A673 (cell line): ENCODE measurements at regions not wholly inside any gene's neighbourhood (a gene's known extent, or its start where the extent isn't known, plus 50 kb on each side); places are given as distances from the start of the nearest gene placed in this dataset.

Experiments
- BruUV-seq: library from RNA; stranded (reverse); fragments of 400-500 nt; replicated peaks from 2 replicates; lab custom pipeline; 2021; lab: Mats Ljungman, UMichigan
- CTCF ChIA-PET: fragments of 300-600 bp; sonication (Branson Sonifier 250); formaldehyde crosslinking; loops from one replicate; lab custom pipeline; 2022; ENCODE audit warnings: antibody characterized with exemption; lab: Charles Lee
- POLR2A ChIA-PET: fragments of 300-600 bp; sonication (Branson Sonifier 250); formaldehyde crosslinking; loops from one replicate; lab custom pipeline; 2022; ENCODE audit warnings: antibody characterized with exemption; ENCODE audit not compliant: low non-redundant PET; lab: Charles Lee
- DNase-seq: peaks from one replicate; pipeline ENCODE4 v3.0.0-alpha.2; 2015; ENCODE audit warnings: low spot score
- H3K27ac ChIP-seq: fragments of 200-600 bp; sonication (generic); 2 replicates; pipeline ENCODE4 v1.5.1; 2016; ENCODE audit warnings: mixed run types, low read depth, mild to moderate bottlenecking, mixed read lengths, antibody characterized with exemption, low read length; ENCODE audit not compliant: poor library complexity, severe bottlenecking
- H3K27me3 ChIP-seq: fragments of 200-600 bp; sonication (generic); replicated peaks from 2 replicates; pipeline ENCODE4 v1.6.1; 2017; ENCODE audit warnings: mixed run types, low read depth, mild to moderate bottlenecking, mixed read lengths, antibody characterized with exemption, low read length; ENCODE audit not compliant: insufficient read depth, poor library complexity
- H3K36me3 ChIP-seq: fragments of 200-600 bp; sonication (generic); 2 replicates; pipeline ENCODE4 v1.6.1; 2016; ENCODE audit warnings: mixed run types, mild to moderate bottlenecking, mixed read lengths, antibody characterized with exemption, low read length; ENCODE audit not compliant: insufficient read depth, poor library complexity, severe bottlenecking
- H3K4me1 ChIP-seq: fragments of 200-600 bp; sonication (generic); 2 replicates; pipeline ENCODE4 v1.6.1; 2017; ENCODE audit warnings: mixed run types, mild to moderate bottlenecking, mixed read lengths, antibody characterized with exemption, low read length; ENCODE audit not compliant: insufficient read depth, poor library complexity, severe bottlenecking
- H3K4me3 ChIP-seq: fragments of 200-600 bp; sonication (generic); 2 replicates; pipeline ENCODE4 v1.5.1; 2016; ENCODE audit warnings: low read depth, mixed run types, mild to moderate bottlenecking, mixed read lengths, low read length; ENCODE audit not compliant: poor library complexity, severe bottlenecking
- H3K9me3 ChIP-seq: fragments of 200-600 bp; sonication (generic); 2 replicates; pipeline ENCODE4 v1.6.1; 2016; ENCODE audit warnings: mixed run types, low read depth, mild to moderate bottlenecking, mixed read lengths, antibody characterized with exemption, low read length; ENCODE audit not compliant: poor library complexity, severe bottlenecking
- CTCF ChIP-seq: fragments of 300-800, 200-600 bp; sonication (generic); conservative IDR thresholded peaks from 2 replicates; pipeline ENCODE4 v1.5.1; 2017; ENCODE audit warnings: low read depth, mild to moderate bottlenecking, antibody characterized with exemption, low read length, moderate library complexity, mixed read lengths
- EZH2 ChIP-seq: fragments of 200-600 bp; sonication (generic); IDR thresholded peaks from 2 replicates; pipeline ENCODE4 v1.6.1; 2017; ENCODE audit warnings: borderline replicate concordance, low read depth, mild to moderate bottlenecking, mixed read lengths, antibody characterized with exemption, low read length; ENCODE audit not compliant: poor library complexity, severe bottlenecking
- intact Hi-C: fragments of 100-400 bp; cut with micrococcal nuclease; formaldehyde crosslinking; loops from one replicate; pipeline ENCODE4 v1.10.0; 2022; ENCODE audit not compliant: unreplicated experiment

GRCh38 chr7:125644109-125644508, 714.5 kb upstream of the POT1 start:
- H3K4me3 ChIP-seq, result no peak overlapping the region
- peaks cover 26% of the 10 kb centered on the region for H3K4me1 ChIP-seq
- no peak overlapping the region for H3K27ac ChIP-seq
- H3K27me3 ChIP-seq, result no peaks in the 10 kb centered on the region
- TF ChIP-seq EZH2 (no peak), CTCF (no peak)
- no peaks in the 10 kb centered on the region for H3K9me3 ChIP-seq
- H3K36me3 ChIP-seq, result no peaks in the 10 kb centered on the region
- DNase-seq, result peak; percentile 18
- BruUV-seq, result no TSS peak
- ChIA-PET POLR2A (no interaction called here), CTCF (no interaction called here)
- intact Hi-C loops, result no loop called here

- CTCF ChIA-PET, result no interaction called here
- intact Hi-C loops, result no loop called here
- no peak overlapping the region for H3K4me3 ChIP-seq
- no peak for TF ChIP-seq CTCF
- no peak for TF ChIP-seq EZH2
- no peak overlapping the region for H3K27ac ChIP-seq
- POLR2A ChIA-PET, result no interaction called here
- no peaks in the 10 kb centered on the region for H3K36me3 ChIP-seq
- H3K27me3 ChIP-seq, result no peaks in the 10 kb centered on the region
- DNase-seq, result no peak
- no peaks in the 10 kb centered on the region for H3K9me3 ChIP-seq
- no TSS peak for BruUV-seq
- H3K4me1 ChIP-seq, result peaks cover 26% of the 10 kb centered on the region
Observed at GRCh38 chr7:125643302-125643701, 713.7 kb upstream of the POT1 start.

GRCh38 chr7:125641884-125642283, 712.3 kb upstream of the POT1 start:
- intact Hi-C loops, result no loop called here
- no peaks in the 10 kb centered on the region for H3K9me3 ChIP-seq
- ChIA-PET CTCF (no interaction called here), POLR2A (no interaction called here)
- H3K27ac ChIP-seq, result peak overlapping the region; percentile 65
- no peaks in the 10 kb centered on the region for H3K36me3 ChIP-seq
- DNase-seq, result peak; percentile 55
- no peaks in the 10 kb centered on the region for H3K27me3 ChIP-seq
- TF ChIP-seq EZH2, result no peak
- no peak for TF ChIP-seq CTCF
- BruUV-seq, result no TSS peak
- no peak overlapping the region for H3K4me3 ChIP-seq
- peaks cover 26% of the 10 kb centered on the region for H3K4me1 ChIP-seq
